Activated gamma-delta T cell treated with Interleukin-2 at 50 U/mL for 16 hours (primary cell): ENCODE measurements at regions not wholly inside any gene's neighbourhood (a gene's known extent, or its start where the extent isn't known, plus 50 kb on each side); places are given as distances from the start of the nearest gene placed in this dataset.
A peak's percentile ranks its signal among the peaks of the same experiment; 100 is the strongest.
"Not testable (repeated sequence)": the region's sequence is repeated elsewhere in the genome, so short reads cannot be mapped to it uniquely, and the experiment has no call there.

ENCODE experiments used
- DNase-seq: peaks from one replicate; pipeline ENCODE4 v3.0.0-alpha.2; 2020

- DNase-seq, result no peak
Measured at GRCh38 chr3:110253794-110254193, 817.8 kb upstream of the NECTIN3 start.

- no peak for DNase-seq
Measured at GRCh38 chr3:110254591-110254990, 817.0 kb upstream of the NECTIN3 start.

- no peak for DNase-seq
Measured at GRCh38 chr3:110261141-110261540, 810.5 kb upstream of the NECTIN3 start.

- DNase-seq, result no peak
Measured at GRCh38 chr3:110262896-110263295, 808.7 kb upstream of the NECTIN3 start.

- no peak for DNase-seq
Measured at GRCh38 chr3:110265302-110265701, 806.3 kb upstream of the NECTIN3 start.

GRCh38 chr3:110267304-110267845 lies 804.2 kb upstream of the NECTIN3 start:
- DNase-seq, result no peak

- DNase-seq, result no peak
Measured at GRCh38 chr3:110272525-110272924, 799.1 kb upstream of the NECTIN3 start.

GRCh38 chr3:110291886-110292501 lies 779.6 kb upstream of the NECTIN3 start:
- no peak for DNase-seq

- no peak for DNase-seq
Measured at GRCh38 chr3:110293660-110294059, 778.0 kb upstream of the NECTIN3 start.

- no peak for DNase-seq
Measured at GRCh38 chr3:110296885-110297284, 774.7 kb upstream of the NECTIN3 start.

GRCh38 chr3:110301781-110302180 lies 769.8 kb upstream of the NECTIN3 start:
- no peak for DNase-seq

- no peak for DNase-seq
Measured at GRCh38 chr3:110307065-110307809, 764.4 kb upstream of the NECTIN3 start.

- no peak for DNase-seq
Measured at GRCh38 chr3:110311541-110311940, 760.1 kb upstream of the NECTIN3 start.

- DNase-seq, result peak; percentile 58
Measured at GRCh38 chr3:110314512-110315114, 757.0 kb upstream of the NECTIN3 start.

- no peak for DNase-seq
Measured at GRCh38 chr3:110318108-110318507, 753.5 kb upstream of the NECTIN3 start.

GRCh38 chr3:110323349-110323748 lies 748.3 kb upstream of the NECTIN3 start:
- no peak for DNase-seq

GRCh38 chr3:110324171-110324705 lies 747.4 kb upstream of the NECTIN3 start:
- DNase-seq, result no peak

- no peak for DNase-seq
Measured at GRCh38 chr3:110327870-110328269, 743.7 kb upstream of the NECTIN3 start.

GRCh38 chr3:110331562-110331961 lies 740.1 kb upstream of the NECTIN3 start:
- DNase-seq, result not testable (repeated sequence)

GRCh38 chr3:110332629-110333028 lies 739.0 kb upstream of the NECTIN3 start:
- no peak for DNase-seq

GRCh38 chr3:110341047-110341446 lies 730.6 kb upstream of the NECTIN3 start:
- DNase-seq, result no peak

- DNase-seq, result no peak
Measured at GRCh38 chr3:110343376-110343775, 728.2 kb upstream of the NECTIN3 start.

GRCh38 chr3:110343945-110344344 lies 727.7 kb upstream of the NECTIN3 start:
- DNase-seq, result no peak

- DNase-seq, result no peak
Measured at GRCh38 chr3:110344487-110344886, 727.1 kb upstream of the NECTIN3 start.
